ENCODE measurements at regions not wholly inside any gene's neighbourhood (a gene's known extent, or its start where the extent isn't known, plus 50 kb on each side); places are given as distances from the start of the nearest gene placed in this dataset.

- no peak for TF ChIP-seq CTCF (IDR thresholded peaks at IDR 0.05)
- TF ChIP-seq POLR2A (IDR thresholded peaks at IDR 0.05), result no peak
Measured at GRCh38 chr20:11144114-11144950, 470.5 kb upstream of the JAG1 start.

All from uterus (tissue), 2 donors.